ENCODE measurements at regions not wholly inside any gene's neighbourhood (a gene's known extent, or its start where the extent isn't known, plus 50 kb on each side); places are given as distances from the start of the nearest gene placed in this dataset.
"Not testable (repeated sequence)": the region's sequence is repeated elsewhere in the genome, so short reads cannot be mapped to it uniquely, and the experiment has no call there.

GRCh38 chr6:27168108-27168507, 79.4 kb upstream of the PRSS16 start:
- WGBS, result 72% methylated on average over 2 of the region's 2 CpGs
- Histone ChIP-seq H3K4me1 (no peaks in the 10 kb centered on the region), H3K27ac (replicated peaks in 1 of 4) (no peak overlapping the region), H3K36me3 (no peaks in the 10 kb centered on the region), H3K27me3 (no peaks in the 10 kb centered on the region), H3K4me3 (no peak overlapping the region), H3K9me3 (no peaks in the 10 kb centered on the region)
- intact Hi-C loops (cut with DNase I), result no loop called here
- no peak for DNase-seq (ENCODE audit: extremely low spot score)
- no peak for TF ChIP-seq POLR2A (IDR thresholded peaks at IDR 0.05; ENCODE audit: low read depth)
- TF ChIP-seq EP300 (IDR thresholded peaks at IDR 0.05), result no peak
- TF ChIP-seq POLR2AphosphoS5 (IDR thresholded peaks at IDR 0.05), result no peak
- TF ChIP-seq CTCF (IDR thresholded peaks at IDR 0.05), result no peak

DNA sequence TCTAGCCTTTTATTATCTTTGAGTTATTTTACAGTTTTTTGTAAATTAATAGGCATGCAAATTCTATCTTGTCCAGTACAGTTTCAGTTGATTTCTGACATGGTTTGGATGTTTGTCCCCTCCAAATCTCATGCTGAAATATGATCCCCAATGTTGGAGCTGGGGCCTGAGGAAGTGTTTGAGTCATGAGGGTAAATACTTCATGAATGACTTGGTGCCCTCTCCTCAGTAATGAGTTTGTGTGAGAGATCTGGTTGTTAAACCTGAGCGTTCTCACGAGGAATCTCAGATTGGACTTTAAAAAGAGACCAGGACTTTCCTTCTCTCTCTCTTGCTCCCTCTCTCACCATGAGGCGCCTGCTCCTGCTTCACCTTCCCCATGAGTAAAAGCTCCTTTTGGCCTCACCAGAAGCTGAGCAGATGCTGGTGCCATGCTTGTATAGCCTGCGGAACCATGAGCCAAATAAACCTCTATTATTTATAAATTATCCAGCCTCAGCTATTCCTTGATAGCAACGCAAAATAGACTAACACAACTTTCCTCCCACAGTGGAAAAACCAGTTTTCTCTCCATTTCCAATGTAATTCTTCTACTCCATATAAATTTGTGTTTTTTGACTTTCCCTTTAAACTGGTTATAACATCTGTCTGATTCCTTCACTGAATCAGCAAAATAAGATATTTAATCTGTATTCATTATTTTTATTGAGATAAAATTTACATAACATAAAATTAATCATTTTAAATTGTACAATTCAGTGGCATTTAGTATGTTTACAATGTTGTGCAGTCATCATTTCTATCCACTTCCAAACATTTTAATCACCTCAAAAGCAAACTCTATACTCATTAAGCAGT, 78.7 kb upstream of the PRSS16 start:
- WGBS, result 78% methylated on average over 5 of the region's 5 CpGs
- H3K4me3 ChIP-seq, result no peak overlapping the region
- no peaks in the 10 kb centered on the region for H3K27me3 ChIP-seq
- intact Hi-C loops (cut with DNase I), result no loop called here
- no peak for DNase-seq (ENCODE audit: extremely low spot score)
- no peaks in the 10 kb centered on the region for H3K4me1 ChIP-seq
- no peak overlapping the region for H3K27ac ChIP-seq (replicated peaks in 1 of 4)
- no peaks in the 10 kb centered on the region for H3K9me3 ChIP-seq
- TF ChIP-seq POLR2A (IDR thresholded peaks at IDR 0.05; ENCODE audit: low read depth), result no peak
- no peak for TF ChIP-seq CTCF (IDR thresholded peaks at IDR 0.05)
- TF ChIP-seq EP300 (IDR thresholded peaks at IDR 0.05), result no peak
- no peak for TF ChIP-seq POLR2AphosphoS5 (IDR thresholded peaks at IDR 0.05)
- no peaks in the 10 kb centered on the region for H3K36me3 ChIP-seq

- H3K36me3 ChIP-seq; H3K4me3 ChIP-seq; intact Hi-C loops (cut with DNase I); H3K9me3 ChIP-seq; DNase-seq (ENCODE audit: extremely low spot score); H3K4me1 ChIP-seq; H3K27ac ChIP-seq (replicated peaks in 1 of 4); H3K27me3 ChIP-seq: not testable (repeated sequence)
- 86% methylated on average over 19 of the region's 19 CpGs for WGBS
Observed at GRCh38 chr6:27172524-27173231, 74.8 kb upstream of the PRSS16 start.

GRCh38 chr6:27173232-27173601, 74.3 kb upstream of the PRSS16 start:
- H3K27me3 ChIP-seq; intact Hi-C loops (cut with DNase I); H3K9me3 ChIP-seq; H3K36me3 ChIP-seq; H3K27ac ChIP-seq (replicated peaks in 1 of 4); DNase-seq (ENCODE audit: extremely low spot score); H3K4me1 ChIP-seq; H3K4me3 ChIP-seq: not testable (repeated sequence)
- 81% methylated on average over 8 of the region's 8 CpGs for WGBS

- H3K4me1 ChIP-seq, result peaks cover 6 to 16% (median 14%) of the 10 kb centered on the region in 4 donors
- 65% methylated on average over 6 of the region's 6 CpGs for WGBS
- TF ChIP-seq CTCF (IDR thresholded peaks at IDR 0.05) (no peak), POLR2AphosphoS5 (IDR thresholded peaks at IDR 0.05) (no peak), POLR2A (IDR thresholded peaks at IDR 0.05; ENCODE audit: low read depth) (no peak), EP300 (IDR thresholded peaks at IDR 0.05) (no peak)
- no peaks in the 10 kb centered on the region for H3K36me3 ChIP-seq
- no peak overlapping the region for H3K27ac ChIP-seq (replicated peaks in 1 of 4)
- H3K4me3 ChIP-seq, result no peak overlapping the region
- intact Hi-C loops (cut with DNase I), result loop anchor here (5.0 kb wide), 2 partner anchors 43 to 297 kb away; partner anchors contain the start of gene ZNF184
- H3K27me3 ChIP-seq, result no peaks in the 10 kb centered on the region
- DNase-seq (ENCODE audit: extremely low spot score), result no peak
- H3K9me3 ChIP-seq, result no peaks in the 10 kb centered on the region
Observed at GRCh38 chr6:27174958-27175357, 72.5 kb upstream of the PRSS16 start.
